GM18507 (cell line): ENCODE measurements at regions not wholly inside any gene's neighbourhood (a gene's known extent, or its start where the extent isn't known, plus 50 kb on each side); places are given as distances from the start of the nearest gene placed in this dataset.

Experiments
- DNase-seq: peaks from one replicate; pipeline ENCODE4 v3.0.0; 2011; ENCODE audit warnings: low read depth; ENCODE audit not compliant: insufficient read length; ENCODE audit errors: extremely low spot score
- FAIRE-seq: peaks from 2 replicates; lab custom pipeline; 2011; peaks lifted over from hg19 to GRCh38; lab: Jason Lieb, UNC

GRCh38 chr13:107018285-107018684 is 450.3 kb upstream of the ARGLU1 start:
- FAIRE-seq: no peak
- no peak for DNase-seq

- DNase-seq: no peak
- FAIRE-seq: no peak
These were observed 438.7 kb upstream of the ARGLU1 start for GRCh38 chr13:107006661-107007060.

GRCh38 chr13:107005577-107005976 is 437.6 kb upstream of the ARGLU1 start:
- FAIRE-seq (no peak), DNase-seq (no peak)

DNA sequence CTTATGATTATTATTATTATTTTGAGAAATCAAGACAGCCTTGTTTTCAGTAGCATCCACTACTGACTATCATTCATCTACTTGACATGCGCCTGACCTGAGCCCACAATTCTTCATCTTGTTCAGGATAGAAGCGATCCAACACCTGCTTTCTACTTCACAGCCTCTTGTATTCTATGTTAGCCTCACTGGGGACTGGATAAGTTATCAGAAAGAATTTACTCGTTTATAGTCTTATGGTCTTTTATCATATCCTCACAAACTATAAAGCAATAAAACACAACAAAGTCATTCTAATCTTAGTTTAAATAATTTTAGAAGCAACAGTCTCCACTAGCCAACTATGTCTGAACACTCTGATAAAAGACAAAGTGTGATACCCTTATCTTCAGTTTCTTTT is 436.0 kb upstream of the ARGLU1 start:
- FAIRE-seq (no peak), DNase-seq (no peak)

GRCh38 chr13:106998664-106999063 is 430.7 kb upstream of the ARGLU1 start:
- FAIRE-seq (no peak), DNase-seq (no peak)

DNA sequence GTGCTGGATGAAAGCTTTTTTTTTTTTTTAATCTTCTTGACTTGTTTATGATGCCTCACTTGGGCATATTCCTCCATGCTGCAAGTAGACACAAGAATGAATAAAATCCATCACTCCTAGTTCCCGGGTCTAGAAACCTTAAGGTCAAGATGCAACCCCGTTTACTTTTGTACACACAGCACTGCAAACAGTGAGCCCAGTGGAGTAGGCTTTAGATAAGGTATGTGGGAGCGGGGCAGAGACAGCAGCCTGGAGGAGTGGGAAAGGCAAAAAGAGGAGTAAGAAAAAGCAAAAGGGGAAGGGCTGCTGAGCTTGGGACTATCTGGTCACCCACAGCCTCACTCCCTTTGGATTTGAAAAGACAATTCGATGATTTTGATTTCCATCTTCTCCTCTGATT is 429.8 kb upstream of the ARGLU1 start:
- DNase-seq: no peak
- FAIRE-seq: no peak

GRCh38 chr13:106996867-106997618 is 429.1 kb upstream of the ARGLU1 start:
- no peak for FAIRE-seq
- DNase-seq: no peak

DNA sequence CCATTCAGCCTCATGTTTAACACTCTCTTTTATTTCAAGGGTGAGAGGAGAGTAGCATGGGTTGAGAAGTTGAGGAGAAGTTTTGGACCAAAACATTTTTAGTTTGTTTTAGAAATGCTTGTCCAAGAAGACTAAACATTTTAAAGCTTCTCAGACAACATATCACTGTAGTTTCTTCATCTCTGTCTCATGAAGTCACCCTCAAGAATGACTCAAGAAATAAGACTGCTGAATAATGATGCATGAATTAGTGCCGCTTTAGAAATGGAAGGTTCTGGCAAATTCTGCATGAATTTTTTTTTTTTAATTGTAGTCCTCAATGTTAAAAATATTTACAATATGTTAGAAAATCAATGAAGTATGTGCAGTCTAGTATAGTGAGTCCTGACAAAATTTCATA is 422.7 kb upstream of the ARGLU1 start:
- FAIRE-seq: no peak
- no peak for DNase-seq

GRCh38 chr13:106989876-106990275 is 421.9 kb upstream of the ARGLU1 start:
- DNase-seq (no peak), FAIRE-seq (no peak)

DNA sequence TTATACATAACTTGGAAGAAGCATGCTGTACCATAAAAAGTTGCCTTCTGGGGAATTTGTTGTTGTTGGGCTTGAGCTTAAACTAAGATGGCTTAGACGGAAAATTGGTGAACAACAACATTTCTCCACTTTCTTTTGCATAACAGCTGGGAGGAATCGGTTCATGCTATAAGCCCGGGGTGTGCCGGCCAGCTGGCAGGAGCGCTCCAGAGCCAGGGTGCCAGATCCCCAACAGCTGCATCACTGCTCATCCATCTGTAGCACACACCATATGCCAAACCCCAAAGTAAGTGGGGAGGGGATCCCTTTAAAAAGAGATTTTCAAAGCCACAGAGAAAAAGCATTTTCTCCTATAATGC is 419.5 kb upstream of the ARGLU1 start:
- DNase-seq: no peak
- no peak for FAIRE-seq

DNA sequence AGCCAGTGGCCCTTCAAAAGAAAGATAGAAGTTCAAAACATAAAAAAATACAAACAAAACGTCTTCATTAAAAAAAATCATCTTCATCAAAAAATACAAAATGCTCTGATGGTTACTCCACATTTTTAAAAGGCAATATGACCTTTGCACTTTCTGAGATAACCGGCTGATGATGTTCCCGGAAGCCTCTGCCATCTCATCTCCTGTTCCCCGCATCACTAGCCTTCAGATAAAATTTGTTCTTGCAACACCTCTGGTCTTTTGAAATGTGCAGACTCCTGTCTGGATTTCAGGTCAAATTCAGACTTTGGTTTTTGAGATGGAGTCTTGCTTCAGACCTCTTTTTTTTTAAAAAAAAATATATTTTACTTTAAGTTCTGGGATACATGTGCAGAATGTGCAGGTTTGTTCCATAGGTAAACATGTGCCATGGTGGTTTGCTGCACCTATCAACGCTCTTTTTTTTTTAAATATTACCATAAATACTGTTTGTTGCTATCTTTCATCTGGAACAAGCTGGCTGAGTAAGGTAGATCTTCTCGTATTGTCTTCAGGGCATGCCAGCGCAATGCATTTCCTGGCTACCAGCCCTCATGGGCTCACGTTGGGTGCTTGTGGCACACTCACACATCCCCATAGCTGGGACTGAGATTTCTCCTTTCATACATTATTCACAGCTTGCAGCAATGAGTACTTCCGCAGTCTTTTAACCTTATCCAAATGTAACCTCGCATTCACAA is 418.9 kb upstream of the ARGLU1 start:
- no peak for DNase-seq
- FAIRE-seq: no peak

- DNase-seq (no peak), FAIRE-seq (no peak)
These were observed 418.1 kb upstream of the ARGLU1 start for GRCh38 chr13:106986033-106986484.

DNA sequence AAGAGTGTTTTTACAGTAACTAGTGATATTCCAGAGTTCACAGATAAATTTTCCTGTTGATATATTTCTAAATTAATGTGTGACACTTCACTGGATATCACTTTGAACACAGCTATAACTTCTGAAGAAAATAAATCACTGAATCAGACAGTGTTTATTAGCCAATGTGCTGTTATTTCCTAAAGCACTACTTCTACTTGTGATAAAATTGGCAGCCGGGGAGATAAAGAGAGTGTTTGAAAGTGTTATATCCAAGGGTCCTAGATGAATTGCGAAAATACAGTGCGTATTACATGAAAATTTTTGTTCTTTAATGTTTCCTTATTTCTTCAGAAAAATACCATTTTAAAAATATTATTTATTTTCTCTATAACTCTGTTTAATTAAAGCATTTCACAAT is 417.5 kb upstream of the ARGLU1 start:
- no peak for FAIRE-seq

DNA sequence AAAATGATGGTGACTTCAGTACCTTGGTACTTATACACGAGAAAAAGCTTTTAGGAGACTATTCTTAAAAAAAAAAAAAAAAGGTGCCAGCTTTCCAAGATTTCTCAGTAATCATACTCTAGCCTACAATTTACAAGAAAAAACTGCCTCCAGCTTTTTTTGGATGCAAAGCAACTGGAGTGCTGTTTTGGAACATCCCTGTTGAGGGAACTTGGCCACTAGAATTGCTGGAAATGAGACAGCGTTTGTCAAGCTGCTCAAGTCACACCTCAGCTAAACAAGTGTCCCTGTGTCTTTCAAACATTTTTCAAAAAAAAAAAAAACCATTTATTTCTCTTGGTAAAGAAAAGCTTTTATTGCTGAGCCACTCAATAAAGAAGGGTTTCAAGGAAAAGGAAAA is 413.1 kb upstream of the ARGLU1 start:
- DNase-seq (no peak), FAIRE-seq (no peak)

More for the DNA sequence above, 417.5 kb upstream of the ARGLU1 start:
- no peak for DNase-seq

DNA sequence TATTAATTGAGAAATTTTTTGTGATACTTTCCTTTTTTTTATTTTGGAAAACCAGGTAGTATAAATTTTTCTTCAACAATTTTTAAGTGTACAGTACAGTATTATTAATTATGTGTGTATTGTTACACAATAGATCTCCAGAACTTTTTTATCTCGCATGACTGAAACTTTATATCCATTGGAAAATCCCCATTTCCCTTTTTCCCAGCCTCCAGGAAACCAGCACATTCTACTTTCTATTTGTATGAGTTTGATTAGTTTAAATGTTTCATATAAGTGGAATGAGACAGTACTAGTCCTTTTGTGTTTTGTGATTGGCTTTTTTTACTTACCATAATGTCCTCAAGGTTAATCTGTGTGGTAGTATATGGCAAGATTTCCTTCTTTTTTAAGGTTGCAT is 399.5 kb upstream of the ARGLU1 start:
- DNase-seq (no peak), FAIRE-seq (no peak)

DNA sequence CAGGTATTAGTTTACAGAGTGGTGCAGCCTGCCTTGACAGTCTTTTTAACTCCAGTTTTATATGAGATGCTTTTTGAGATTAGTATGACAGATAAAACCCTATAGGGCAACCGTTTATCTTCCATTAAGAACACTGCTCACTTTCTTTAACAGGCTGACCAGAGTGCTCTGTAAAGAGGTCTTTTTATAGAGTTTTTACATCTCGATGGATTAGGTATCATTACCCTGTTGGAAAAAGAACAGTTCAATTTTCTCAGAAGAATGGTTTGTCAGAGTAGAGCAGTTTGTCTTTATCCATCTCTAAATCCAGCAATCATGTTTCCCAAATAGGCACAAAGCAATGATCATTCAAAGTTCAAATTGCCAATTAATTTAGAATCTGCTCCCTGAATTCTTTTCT is 395.2 kb upstream of the ARGLU1 start:
- FAIRE-seq (no peak), DNase-seq (no peak)

DNA sequence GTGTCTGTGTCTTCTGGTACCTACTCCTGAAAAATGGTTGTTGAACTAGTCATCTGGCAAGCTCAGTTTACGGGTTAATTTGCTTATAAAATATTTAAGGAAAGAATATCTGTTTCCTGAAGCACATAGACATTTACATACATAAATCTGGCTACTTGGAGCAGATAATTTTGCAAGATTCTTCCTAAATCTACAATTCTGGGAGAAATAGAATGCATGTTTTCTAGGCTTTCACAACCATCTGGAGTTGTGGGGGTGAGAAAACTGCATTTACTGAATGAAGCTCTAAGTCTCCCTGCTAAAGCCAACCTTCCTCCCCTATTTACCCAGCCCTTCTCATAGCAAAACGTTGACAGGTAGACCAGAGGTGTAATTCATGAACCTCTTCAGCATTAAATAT is 393.7 kb upstream of the ARGLU1 start:
- no peak for DNase-seq
- no peak for FAIRE-seq

GRCh38 chr13:106961216-106961615 is 393.3 kb upstream of the ARGLU1 start:
- FAIRE-seq (no peak), DNase-seq (no peak)

DNA sequence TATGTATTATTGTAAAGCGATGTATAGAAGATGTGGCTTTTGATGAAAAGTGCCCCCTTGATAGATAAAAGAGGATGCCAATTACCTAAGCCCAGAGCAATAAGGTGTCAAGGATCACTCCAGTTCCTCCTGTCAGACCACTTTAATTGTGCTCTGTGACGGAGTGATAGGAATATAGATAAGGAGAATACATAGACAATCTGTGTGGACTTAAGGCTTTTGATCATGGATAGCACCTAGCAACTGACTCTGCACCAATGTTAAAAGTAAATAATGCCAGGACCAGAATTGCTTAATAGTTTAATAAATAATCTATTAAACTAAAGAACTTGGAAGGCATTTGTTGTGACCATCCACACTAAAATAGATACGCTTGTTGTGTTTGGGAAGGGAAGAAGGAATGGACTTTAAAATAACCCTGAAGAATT is 390.7 kb upstream of the ARGLU1 start:
- FAIRE-seq (no peak), DNase-seq (no peak)

GRCh38 chr13:106942563-106942962 is 374.6 kb upstream of the ARGLU1 start:
- no peak for DNase-seq
- no peak for FAIRE-seq

DNA sequence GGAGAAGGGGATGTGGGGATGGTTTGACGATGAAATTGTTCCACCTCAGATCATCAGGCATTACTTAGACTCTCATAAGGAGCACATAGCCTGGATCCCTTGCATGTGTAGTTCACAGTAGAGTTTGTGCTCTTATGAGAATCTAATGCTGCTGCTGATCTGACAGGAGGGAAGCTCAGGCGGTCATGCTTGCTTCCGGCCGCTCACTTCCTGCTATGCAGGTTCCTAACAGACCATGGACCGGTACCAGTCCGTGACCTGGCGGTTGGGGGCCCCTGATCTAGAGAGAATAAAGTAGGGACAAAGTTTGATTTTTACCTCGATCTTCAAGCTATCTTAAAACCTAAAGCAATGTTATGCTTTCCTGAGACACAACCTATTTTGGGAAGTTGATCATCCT is 373.8 kb upstream of the ARGLU1 start:
- DNase-seq (no peak), FAIRE-seq (no peak)
